ENCODE measurements at regions not wholly inside any gene's neighbourhood (a gene's known extent, or its start where the extent isn't known, plus 50 kb on each side); places are given as distances from the start of the nearest gene placed in this dataset.

GRCh38 chr7:10657201-10657600, 316.5 kb upstream of the PHF14 start:
- TF ChIP-seq, protein P1, sequence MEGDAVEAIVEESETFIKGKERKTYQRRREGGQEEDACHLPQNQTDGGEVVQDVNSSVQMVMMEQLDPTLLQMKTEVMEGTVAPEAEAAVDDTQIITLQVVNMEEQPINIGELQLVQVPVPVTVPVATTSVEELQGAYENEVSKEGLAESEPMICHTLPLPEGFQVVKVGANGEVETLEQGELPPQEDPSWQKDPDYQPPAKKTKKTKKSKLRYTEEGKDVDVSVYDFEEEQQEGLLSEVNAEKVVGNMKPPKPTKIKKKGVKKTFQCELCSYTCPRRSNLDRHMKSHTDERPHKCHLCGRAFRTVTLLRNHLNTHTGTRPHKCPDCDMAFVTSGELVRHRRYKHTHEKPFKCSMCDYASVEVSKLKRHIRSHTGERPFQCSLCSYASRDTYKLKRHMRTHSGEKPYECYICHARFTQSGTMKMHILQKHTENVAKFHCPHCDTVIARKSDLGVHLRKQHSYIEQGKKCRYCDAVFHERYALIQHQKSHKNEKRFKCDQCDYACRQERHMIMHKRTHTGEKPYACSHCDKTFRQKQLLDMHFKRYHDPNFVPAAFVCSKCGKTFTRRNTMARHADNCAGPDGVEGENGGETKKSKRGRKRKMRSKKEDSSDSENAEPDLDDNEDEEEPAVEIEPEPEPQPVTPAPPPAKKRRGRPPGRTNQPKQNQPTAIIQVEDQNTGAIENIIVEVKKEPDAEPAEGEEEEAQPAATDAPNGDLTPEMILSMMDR (IDR thresholded peaks at IDR 0.05) = no peak
- TF ChIP-seq POLR2A (IDR thresholded peaks at IDR 0.05) = no peak
